ENCODE measurements at regions not wholly inside any gene's neighbourhood (a gene's known extent, or its start where the extent isn't known, plus 50 kb on each side); places are given as distances from the start of the nearest gene placed in this dataset.

GRCh38 chr3:102571006-102571405 is 136.2 kb downstream of the ZPLD1 start:
- no peak overlapping the region for H3K4me3 ChIP-seq
- no peak for ATAC-seq
- H3K9me3 ChIP-seq = no peaks in the 10 kb centered on the region
- intact Hi-C loops (cut with DNase I, micrococcal nuclease) = no loop called here
- no peak for DNase-seq
- no peaks in the 10 kb centered on the region for H3K36me3 ChIP-seq (ENCODE audit: low read depth)
- TF ChIP-seq, protein P1, sequence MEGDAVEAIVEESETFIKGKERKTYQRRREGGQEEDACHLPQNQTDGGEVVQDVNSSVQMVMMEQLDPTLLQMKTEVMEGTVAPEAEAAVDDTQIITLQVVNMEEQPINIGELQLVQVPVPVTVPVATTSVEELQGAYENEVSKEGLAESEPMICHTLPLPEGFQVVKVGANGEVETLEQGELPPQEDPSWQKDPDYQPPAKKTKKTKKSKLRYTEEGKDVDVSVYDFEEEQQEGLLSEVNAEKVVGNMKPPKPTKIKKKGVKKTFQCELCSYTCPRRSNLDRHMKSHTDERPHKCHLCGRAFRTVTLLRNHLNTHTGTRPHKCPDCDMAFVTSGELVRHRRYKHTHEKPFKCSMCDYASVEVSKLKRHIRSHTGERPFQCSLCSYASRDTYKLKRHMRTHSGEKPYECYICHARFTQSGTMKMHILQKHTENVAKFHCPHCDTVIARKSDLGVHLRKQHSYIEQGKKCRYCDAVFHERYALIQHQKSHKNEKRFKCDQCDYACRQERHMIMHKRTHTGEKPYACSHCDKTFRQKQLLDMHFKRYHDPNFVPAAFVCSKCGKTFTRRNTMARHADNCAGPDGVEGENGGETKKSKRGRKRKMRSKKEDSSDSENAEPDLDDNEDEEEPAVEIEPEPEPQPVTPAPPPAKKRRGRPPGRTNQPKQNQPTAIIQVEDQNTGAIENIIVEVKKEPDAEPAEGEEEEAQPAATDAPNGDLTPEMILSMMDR (IDR thresholded peaks at IDR 0.05) = no peak
- no peaks in the 10 kb centered on the region for H3K4me1 ChIP-seq (ENCODE audit: low read depth)

GRCh38 chr3:102571720-102572384 is 137.0 kb downstream of the ZPLD1 start:
- no peak for ATAC-seq
- Histone ChIP-seq H3K4me1 (ENCODE audit: low read depth) (no peaks in the 10 kb centered on the region), H3K4me3 (no peak overlapping the region), H3K9me3 (no peaks in the 10 kb centered on the region), H3K36me3 (ENCODE audit: low read depth) (no peaks in the 10 kb centered on the region)
- no peak for DNase-seq
- intact Hi-C loops (cut with DNase I, micrococcal nuclease) = no loop called here
- TF ChIP-seq, protein P1 (IDR thresholded peaks at IDR 0.05) = no peak

GRCh38 chr3:102573483-102574028 is 138.7 kb downstream of the ZPLD1 start:
- no peak for DNase-seq
- H3K4me1 ChIP-seq (ENCODE audit: low read depth) = no peaks in the 10 kb centered on the region
- TF ChIP-seq, protein P1 (IDR thresholded peaks at IDR 0.05) = no peak
- no peaks in the 10 kb centered on the region for H3K36me3 ChIP-seq (ENCODE audit: low read depth)
- no peak for ATAC-seq
- no peak overlapping the region for H3K4me3 ChIP-seq
- intact Hi-C loops (cut with DNase I, micrococcal nuclease) = no loop called here
- no peaks in the 10 kb centered on the region for H3K9me3 ChIP-seq

DNA sequence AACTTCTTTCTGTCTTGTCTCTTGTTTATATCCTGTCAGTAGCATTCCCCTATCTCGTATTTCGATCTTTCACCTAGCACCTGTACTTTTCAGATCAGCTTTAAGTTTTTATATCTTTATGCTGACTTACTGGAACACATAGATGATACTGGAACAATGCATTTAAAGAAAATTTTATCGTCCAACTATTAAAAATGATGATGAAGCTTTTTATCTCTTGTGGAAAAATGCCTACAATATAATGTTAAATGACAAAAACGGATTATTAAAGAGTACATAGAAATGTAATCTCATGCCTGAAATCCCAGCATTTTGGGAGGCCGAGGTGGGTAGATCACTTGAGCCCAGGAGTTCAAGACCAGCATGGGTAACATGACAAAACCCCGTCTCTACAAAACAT is 139.5 kb downstream of the ZPLD1 start:
- TF ChIP-seq, protein P1 (IDR thresholded peaks at IDR 0.05) = no peak
- Histone ChIP-seq H3K36me3 (ENCODE audit: low read depth) (no peaks in the 10 kb centered on the region), H3K4me3 (no peak overlapping the region), H3K4me1 (ENCODE audit: low read depth) (no peaks in the 10 kb centered on the region), H3K9me3 (no peaks in the 10 kb centered on the region)
- ATAC-seq (no peak), DNase-seq (no peak)
- intact Hi-C loops (cut with DNase I, micrococcal nuclease) = no loop called here

- intact Hi-C loops (cut with DNase I, micrococcal nuclease) = no loop called here
- Histone ChIP-seq H3K4me1 (ENCODE audit: low read depth) (no peaks in the 10 kb centered on the region), H3K36me3 (ENCODE audit: low read depth) (no peaks in the 10 kb centered on the region), H3K9me3 (no peaks in the 10 kb centered on the region), H3K4me3 (no peak overlapping the region)
- ATAC-seq (no peak), DNase-seq (no peak)
- TF ChIP-seq, protein P1 (IDR thresholded peaks at IDR 0.05) = no peak
Measured at GRCh38 chr3:102576651-102577050, 141.8 kb downstream of the ZPLD1 start.
